ENCODE measurements at regions not wholly inside any gene's neighbourhood (a gene's known extent, or its start where the extent isn't known, plus 50 kb on each side); places are given as distances from the start of the nearest gene placed in this dataset.
"Not testable (repeated sequence)": the region's sequence is repeated elsewhere in the genome, so short reads cannot be mapped to it uniquely, and the experiment has no call there.

- DNase-seq (ENCODE audit: low spot score) = no peak
Observed at GRCh38 chrX:115911967-115912366, 258.6 kb upstream of the AGTR2 start.

GRCh38 chrX:115912372-115912897 lies 258.1 kb upstream of the AGTR2 start:
- no peak for DNase-seq (ENCODE audit: low spot score)

GRCh38 chrX:115913575-115913974 lies 257.0 kb upstream of the AGTR2 start:
- DNase-seq (ENCODE audit: low spot score) = no peak

- not testable (repeated sequence) for DNase-seq (ENCODE audit: low spot score)
Observed at GRCh38 chrX:115915625-115916024, 254.9 kb upstream of the AGTR2 start.

- no peak for DNase-seq (ENCODE audit: low spot score)
Observed at GRCh38 chrX:115929480-115929879, 241.1 kb upstream of the AGTR2 start.

GRCh38 chrX:115936008-115936407 lies 234.5 kb upstream of the AGTR2 start:
- no peak for DNase-seq (ENCODE audit: low spot score)

GRCh38 chrX:115939070-115939469 lies 231.5 kb upstream of the AGTR2 start:
- DNase-seq (ENCODE audit: low spot score) = no peak

- DNase-seq (ENCODE audit: low spot score) = no peak
Observed at GRCh38 chrX:115939636-115940160, 230.8 kb upstream of the AGTR2 start.

- no peak for DNase-seq (ENCODE audit: low spot score)
Observed at GRCh38 chrX:115940348-115940747, 230.2 kb upstream of the AGTR2 start.

GRCh38 chrX:115940888-115941332 lies 229.6 kb upstream of the AGTR2 start:
- peak; percentile 70 for DNase-seq (ENCODE audit: low spot score)

- no peak for DNase-seq (ENCODE audit: low spot score)
Observed at GRCh38 chrX:115941388-115941787, 229.2 kb upstream of the AGTR2 start.

GRCh38 chrX:115946059-115946458 lies 224.5 kb upstream of the AGTR2 start:
- no peak for DNase-seq (ENCODE audit: low spot score)

GRCh38 chrX:115948018-115948923 lies 222.3 kb upstream of the AGTR2 start:
- no peak for DNase-seq (ENCODE audit: low spot score)

GRCh38 chrX:115949900-115950822 lies 220.4 kb upstream of the AGTR2 start:
- no peak for DNase-seq (ENCODE audit: low spot score)

GRCh38 chrX:115952417-115953092 lies 218.0 kb upstream of the AGTR2 start:
- no peak for DNase-seq (ENCODE audit: low spot score)

GRCh38 chrX:115957862-115958490 lies 212.6 kb upstream of the AGTR2 start:
- DNase-seq (ENCODE audit: low spot score) = no peak

GRCh38 chrX:115958687-115959359 lies 211.7 kb upstream of the AGTR2 start:
- DNase-seq (ENCODE audit: low spot score) = no peak

- DNase-seq (ENCODE audit: low spot score) = no peak
Observed at GRCh38 chrX:115960440-115961084, 210.0 kb upstream of the AGTR2 start.

GRCh38 chrX:115966920-115967319 lies 203.6 kb upstream of the AGTR2 start:
- DNase-seq (ENCODE audit: low spot score) = no peak

Data from AG08395 (cell line).